Keratinocyte (primary cell): ENCODE measurements at regions not wholly inside any gene's neighbourhood (a gene's known extent, or its start where the extent isn't known, plus 50 kb on each side); places are given as distances from the start of the nearest gene placed in this dataset.

Experiments used
- DNase-seq: peaks from one replicate; pipeline ENCODE4 v3.0.0-alpha.2; 2011; ENCODE audit warnings: low read depth, missing footprints, low spot score
- FAIRE-seq: peaks from 2 replicates; lab custom pipeline; 2011; peaks lifted over from hg19 to GRCh38; lab: Jason Lieb, UNC
- H2AFZ ChIP-seq: 2 replicates; pipeline ENCODE4 v1.6.0; 2012; ENCODE audit warnings: low read length, control low read depth, inconsistent platforms; ENCODE audit not compliant: control insufficient read depth
- H3K27ac ChIP-seq: 2 replicates; pipeline ENCODE4 v1.5.1; 2011; ENCODE audit warnings: low read length; ENCODE audit not compliant: control insufficient read depth, insufficient read depth
- H3K27me3 ChIP-seq: 3 replicates; pipeline ENCODE4 v1.6.0; 2011; ENCODE audit warnings: low read length; ENCODE audit not compliant: control insufficient read depth, insufficient read depth; ENCODE audit errors: extremely low read depth
- H3K36me3 ChIP-seq, 2 experiments: 2 replicates in 1 of 2; 3 replicates in 1 of 2; pipeline ENCODE4 v1.5.1; 2011; ENCODE audit warnings: low read length in 2 of 2, mild to moderate bottlenecking in 1 of 2; ENCODE audit not compliant: control insufficient read depth in 2 of 2, insufficient read depth in 2 of 2; ENCODE audit errors: extremely low read depth in 1 of 2
- H3K4me1 ChIP-seq: 3 replicates; pipeline ENCODE4 v1.5.1; 2011; ENCODE audit warnings: low read length; ENCODE audit not compliant: control insufficient read depth, insufficient read depth; ENCODE audit errors: extremely low read depth
- H3K4me2 ChIP-seq: 3 replicates; pipeline ENCODE4 v1.6.0; 2011; ENCODE audit warnings: low read depth, low read length; ENCODE audit not compliant: control insufficient read depth, insufficient read depth; ENCODE audit errors: extremely low read depth
- H3K4me3 ChIP-seq, 3 experiments: fragments of 200-600 bp in 1 of 3; sonication (generic) in 1 of 3; 2 replicates in 2 of 3; 3 replicates in 1 of 3; pipeline ENCODE4 v1.5.1; 2011 to 2016; ENCODE audit warnings: low read length in 3 of 3, mild to moderate bottlenecking in 3 of 3, control low read depth in 2 of 3, inconsistent platforms in 1 of 3, low read depth in 1 of 3, mixed read lengths in 1 of 3, mixed run types in 1 of 3, moderate library complexity in 1 of 3; ENCODE audit not compliant: control insufficient read depth in 2 of 3, insufficient read depth in 2 of 3; ENCODE audit errors: extremely low read depth in 1 of 3
- H3K79me2 ChIP-seq: 2 replicates; pipeline ENCODE4 v1.6.0; 2012; ENCODE audit warnings: low read length; ENCODE audit not compliant: control insufficient read depth, insufficient read depth
- H3K9ac ChIP-seq: 3 replicates; pipeline ENCODE4 v1.6.0; 2011; ENCODE audit warnings: low read length; ENCODE audit not compliant: control insufficient read depth, insufficient read depth; ENCODE audit errors: extremely low read depth
- H3K9me1 ChIP-seq: 3 replicates; pipeline ENCODE4 v1.6.0; 2011; ENCODE audit warnings: low read length; ENCODE audit not compliant: control insufficient read depth, insufficient read depth; ENCODE audit errors: extremely low read depth
- H3K9me3 ChIP-seq: 2 replicates; pipeline ENCODE4 v1.5.1; 2012; ENCODE audit warnings: low read depth, low read length; ENCODE audit not compliant: control insufficient read depth
- H4K20me1 ChIP-seq: 3 replicates; pipeline ENCODE4 v1.6.0; 2011; ENCODE audit warnings: low read length; ENCODE audit not compliant: control insufficient read depth, insufficient read depth; ENCODE audit errors: extremely low read depth
- EZH2 ChIP-seq: IDR thresholded peaks from one replicate; pipeline ENCODE4 v1.6.1; 2012; ENCODE audit warnings: inconsistent platforms, mild to moderate bottlenecking, low read length, moderate library complexity
- dilution Hi-C: fragments of 300-500 bp; cut with MboI; formaldehyde crosslinking; loops from one replicate; pipeline ENCODE4 v1.7.0; 2020; ENCODE audit warnings: low sequenced_read_pairs; ENCODE audit not compliant: extremely low pct_ligation_motif_present
- TF ChIP-seq, protein P1 (sequence below), 3 experiments: IDR thresholded peaks in 1 of 3; conservative IDR thresholded peaks in 1 of 3; optimal IDR thresholded peaks in 1 of 3; 2 replicates in 2 of 3; 3 replicates in 1 of 3; pipeline versions ENCODE3 to v1.5.1; 2011; ENCODE audit warnings: low read length in 3 of 3, mild to moderate bottlenecking in 3 of 3, moderate library complexity in 2 of 3, control low read depth in 1 of 3, inconsistent platforms in 1 of 3; ENCODE audit not compliant: insufficient read depth in 2 of 3; ENCODE audit errors: extremely low read depth in 1 of 3

DNA sequence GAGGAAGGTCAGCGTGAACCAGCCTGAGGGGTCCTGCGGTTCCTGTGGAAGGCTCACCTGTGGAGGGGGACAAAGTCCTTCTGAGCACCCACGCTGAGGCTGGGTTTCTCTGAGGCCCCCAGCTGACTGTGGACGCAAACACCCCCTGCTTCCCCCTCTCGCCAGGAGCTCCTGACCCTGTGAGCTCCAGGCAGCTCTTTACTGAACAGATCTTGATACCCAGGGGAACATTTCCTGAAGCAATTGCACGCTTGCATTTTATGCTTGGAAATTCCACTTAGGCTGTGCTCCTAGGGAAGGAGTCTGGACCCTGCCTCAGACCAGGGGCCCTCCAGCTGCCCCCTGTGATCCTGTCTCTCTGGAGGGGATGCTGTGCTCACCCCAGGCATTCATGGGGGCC, 454.2 kb upstream of the B3GAT1 start:
- H3K27me3 ChIP-seq, result no peaks in the 10 kb centered on the region
- H3K4me3 ChIP-seq, result no peak overlapping the region
- no peak overlapping the region for H3K9ac ChIP-seq
- dilution Hi-C loops, result no loop called here
- no peaks in the 10 kb centered on the region for H4K20me1 ChIP-seq
- H2AFZ ChIP-seq, result no peak overlapping the region
- H3K4me2 ChIP-seq, result no peak overlapping the region
- DNase-seq (no peak), FAIRE-seq (no peak)
- H3K9me3 ChIP-seq, result no peaks in the 10 kb centered on the region
- H3K4me1 ChIP-seq, result no peaks in the 10 kb centered on the region
- H3K9me1 ChIP-seq, result no peaks in the 10 kb centered on the region
- TF ChIP-seq, protein P1, sequence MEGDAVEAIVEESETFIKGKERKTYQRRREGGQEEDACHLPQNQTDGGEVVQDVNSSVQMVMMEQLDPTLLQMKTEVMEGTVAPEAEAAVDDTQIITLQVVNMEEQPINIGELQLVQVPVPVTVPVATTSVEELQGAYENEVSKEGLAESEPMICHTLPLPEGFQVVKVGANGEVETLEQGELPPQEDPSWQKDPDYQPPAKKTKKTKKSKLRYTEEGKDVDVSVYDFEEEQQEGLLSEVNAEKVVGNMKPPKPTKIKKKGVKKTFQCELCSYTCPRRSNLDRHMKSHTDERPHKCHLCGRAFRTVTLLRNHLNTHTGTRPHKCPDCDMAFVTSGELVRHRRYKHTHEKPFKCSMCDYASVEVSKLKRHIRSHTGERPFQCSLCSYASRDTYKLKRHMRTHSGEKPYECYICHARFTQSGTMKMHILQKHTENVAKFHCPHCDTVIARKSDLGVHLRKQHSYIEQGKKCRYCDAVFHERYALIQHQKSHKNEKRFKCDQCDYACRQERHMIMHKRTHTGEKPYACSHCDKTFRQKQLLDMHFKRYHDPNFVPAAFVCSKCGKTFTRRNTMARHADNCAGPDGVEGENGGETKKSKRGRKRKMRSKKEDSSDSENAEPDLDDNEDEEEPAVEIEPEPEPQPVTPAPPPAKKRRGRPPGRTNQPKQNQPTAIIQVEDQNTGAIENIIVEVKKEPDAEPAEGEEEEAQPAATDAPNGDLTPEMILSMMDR (optimal IDR thresholded peaks at IDR 0.05 in 1 of 3, IDR thresholded peaks at IDR 0.05 in 1 of 3, conservative IDR thresholded peaks at IDR 0.05 in 1 of 3; ENCODE audit: extremely low read depth in 1 of 3, insufficient read depth in 2 of 3, low read length in 3 of 3), result no peak
- TF ChIP-seq EZH2, result no peak
- no peaks in the 10 kb centered on the region for H3K79me2 ChIP-seq
- H3K36me3 ChIP-seq, result no peaks in the 10 kb centered on the region
- H3K27ac ChIP-seq, result no peak overlapping the region

GRCh38 chr11:134864968-134865305, 452.9 kb upstream of the B3GAT1 start:
- no peaks in the 10 kb centered on the region for H3K9me1 ChIP-seq
- dilution Hi-C loops, result no loop called here
- no peaks in the 10 kb centered on the region for H3K4me1 ChIP-seq
- H3K4me3 ChIP-seq, result no peak overlapping the region
- no peaks in the 10 kb centered on the region for H3K79me2 ChIP-seq
- H3K27ac ChIP-seq, result no peak overlapping the region
- no peak for FAIRE-seq
- H3K9me3 ChIP-seq, result no peaks in the 10 kb centered on the region
- H4K20me1 ChIP-seq, result no peaks in the 10 kb centered on the region
- H2AFZ ChIP-seq, result no peak overlapping the region
- no peak overlapping the region for H3K4me2 ChIP-seq
- no peak overlapping the region for H3K9ac ChIP-seq
- no peak for TF ChIP-seq EZH2
- TF ChIP-seq, protein P1 (optimal IDR thresholded peaks at IDR 0.05 in 1 of 3, IDR thresholded peaks at IDR 0.05 in 1 of 3, conservative IDR thresholded peaks at IDR 0.05 in 1 of 3; ENCODE audit: extremely low read depth in 1 of 3, insufficient read depth in 2 of 3, low read length in 3 of 3), result no peak
- H3K36me3 ChIP-seq, result no peaks in the 10 kb centered on the region
- no peak for DNase-seq
- H3K27me3 ChIP-seq, result no peaks in the 10 kb centered on the region
